HEK293T (cell line): ENCODE measurements at regions not wholly inside any gene's neighbourhood (a gene's known extent, or its start where the extent isn't known, plus 50 kb on each side); places are given as distances from the start of the nearest gene placed in this dataset.

ENCODE experiments used
- ARNT ChIP-seq: fragments of 450-650 bp; IDR thresholded peaks from 2 replicates; pipeline ENCODE4 v1.6.1; 2017; ENCODE audit warnings: mild to moderate bottlenecking
- BHLHE40 ChIP-seq: fragments of 450-650 bp; IDR thresholded peaks from 2 replicates; pipeline ENCODE4 v1.6.1; 2016; ENCODE audit warnings: mild to moderate bottlenecking, moderate library complexity, borderline replicate concordance
- CTBP1 ChIP-seq: fragments of 450-650 bp; IDR thresholded peaks from 2 replicates; pipeline ENCODE4 v1.6.1; 2016; ENCODE audit warnings: borderline replicate concordance
- FOXK2 ChIP-seq: fragments of 450-650 bp; IDR thresholded peaks from 2 replicates; pipeline ENCODE4 v1.6.1; 2016; ENCODE audit warnings: mild to moderate bottlenecking
- FOXM1 ChIP-seq: fragments of 450-650 bp; IDR thresholded peaks from 2 replicates; pipeline ENCODE4 v1.6.1; 2017; ENCODE audit warnings: mild to moderate bottlenecking, borderline replicate concordance
- HDGF ChIP-seq: fragments of 450-650 bp; IDR thresholded peaks from 2 replicates; pipeline ENCODE4 v1.6.1; 2017; ENCODE audit warnings: antibody characterized with exemption, borderline replicate concordance
- L3MBTL2 ChIP-seq: fragments of 450-650 bp; conservative IDR thresholded peaks from 2 replicates; pipeline ENCODE4 v1.6.1; 2016; ENCODE audit warnings: mild to moderate bottlenecking
- NFRKB ChIP-seq: fragments of 450-650 bp; IDR thresholded peaks from 2 replicates; pipeline ENCODE4 v1.6.1; 2016; ENCODE audit warnings: mild to moderate bottlenecking, moderate library complexity
- SP1 ChIP-seq: fragments of 450-650 bp; IDR thresholded peaks from 2 replicates; pipeline ENCODE4 v1.6.1; 2017
- TARDBP ChIP-seq: fragments of 450-650 bp; IDR thresholded peaks from 2 replicates; pipeline ENCODE4 v1.6.1; 2016
- ZNF384 ChIP-seq: fragments of 450-650 bp; IDR thresholded peaks from 2 replicates; pipeline ENCODE4 v1.6.1; 2016

DNA sequence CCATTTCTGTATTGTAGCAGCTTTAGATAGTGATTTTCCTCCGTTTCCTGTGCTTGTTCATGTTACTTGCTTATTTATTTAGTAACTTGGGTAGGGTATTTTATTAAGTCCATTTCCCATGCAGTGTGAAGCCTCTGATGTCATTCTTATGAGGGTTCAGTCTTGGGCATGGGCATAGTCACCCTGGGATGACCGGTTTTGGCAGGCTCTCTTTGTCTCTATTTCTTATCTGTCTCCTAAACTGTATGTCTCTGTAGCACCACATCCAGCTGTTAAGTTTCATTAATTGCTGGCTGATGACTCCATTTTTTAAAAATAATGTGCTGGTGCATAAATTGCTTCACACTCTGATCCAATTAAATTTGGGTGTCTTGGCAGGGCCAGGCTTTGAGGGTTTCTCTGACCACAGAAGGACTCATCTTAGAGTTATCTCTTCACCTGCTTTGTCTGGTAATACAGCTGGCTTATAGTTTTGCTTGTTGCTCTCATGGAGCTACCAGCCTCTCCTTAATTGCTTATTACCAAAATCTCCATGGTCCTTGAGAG lies 173.3 kb upstream of the VLDLR start:
- TF ChIP-seq FOXK2 (no peak), HDGF (no peak), FOXM1 (no peak), TARDBP (no peak), SP1 (no peak), L3MBTL2 (no peak), CTBP1 (no peak), NFRKB (no peak), BHLHE40 (no peak), ZNF384 (no peak), ARNT (no peak)
